ENCODE measurements at regions not wholly inside any gene's neighbourhood (a gene's known extent, or its start where the extent isn't known, plus 50 kb on each side); places are given as distances from the start of the nearest gene placed in this dataset.

DNA sequence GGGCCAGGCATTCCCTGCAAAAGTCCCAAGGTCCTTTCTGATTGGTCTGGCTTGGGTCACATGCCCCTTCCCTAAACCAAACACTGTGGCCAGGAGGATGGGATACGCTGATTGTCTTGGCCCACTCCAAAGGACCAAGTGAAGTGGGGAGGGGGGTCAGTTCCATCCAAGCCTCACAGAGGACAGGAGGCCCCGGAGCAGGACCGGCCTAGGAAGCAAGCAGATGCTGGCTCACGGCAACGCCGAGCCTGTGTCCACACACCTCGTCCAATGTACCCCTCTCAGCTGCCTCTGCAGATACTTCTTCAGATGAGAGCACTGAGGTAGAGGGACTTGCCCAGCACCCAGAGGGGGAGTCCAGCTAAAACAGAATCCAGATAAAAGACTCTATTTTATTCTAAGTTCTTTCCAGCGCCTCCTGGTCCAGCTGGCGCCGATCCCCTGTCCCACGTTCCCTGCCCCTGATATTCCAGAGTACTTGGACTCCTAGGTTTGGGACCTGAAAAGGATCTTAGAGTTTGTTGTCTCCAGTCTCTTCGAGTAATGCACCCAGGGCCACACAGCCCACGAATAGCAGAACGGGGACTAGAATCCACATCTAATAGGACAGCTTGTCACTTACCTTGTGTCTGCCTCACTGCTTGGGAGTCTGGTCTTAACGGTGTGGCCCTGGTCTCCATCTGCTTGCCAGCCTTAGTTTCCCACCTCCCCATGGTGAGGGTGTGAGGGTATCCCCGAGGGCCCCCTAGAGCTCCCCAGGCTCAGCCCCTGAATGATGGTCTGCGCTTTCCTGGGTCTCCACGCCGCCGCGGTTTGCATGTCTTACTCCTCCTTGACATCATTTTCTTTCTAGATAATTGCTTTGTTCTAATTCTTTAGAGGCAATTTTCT lies 72.4 kb upstream of the UNC5A start:
- no peak for TF ChIP-seq EZH2phosphoT487 (IDR thresholded peaks at IDR 0.05)
- TF ChIP-seq, protein P1, sequence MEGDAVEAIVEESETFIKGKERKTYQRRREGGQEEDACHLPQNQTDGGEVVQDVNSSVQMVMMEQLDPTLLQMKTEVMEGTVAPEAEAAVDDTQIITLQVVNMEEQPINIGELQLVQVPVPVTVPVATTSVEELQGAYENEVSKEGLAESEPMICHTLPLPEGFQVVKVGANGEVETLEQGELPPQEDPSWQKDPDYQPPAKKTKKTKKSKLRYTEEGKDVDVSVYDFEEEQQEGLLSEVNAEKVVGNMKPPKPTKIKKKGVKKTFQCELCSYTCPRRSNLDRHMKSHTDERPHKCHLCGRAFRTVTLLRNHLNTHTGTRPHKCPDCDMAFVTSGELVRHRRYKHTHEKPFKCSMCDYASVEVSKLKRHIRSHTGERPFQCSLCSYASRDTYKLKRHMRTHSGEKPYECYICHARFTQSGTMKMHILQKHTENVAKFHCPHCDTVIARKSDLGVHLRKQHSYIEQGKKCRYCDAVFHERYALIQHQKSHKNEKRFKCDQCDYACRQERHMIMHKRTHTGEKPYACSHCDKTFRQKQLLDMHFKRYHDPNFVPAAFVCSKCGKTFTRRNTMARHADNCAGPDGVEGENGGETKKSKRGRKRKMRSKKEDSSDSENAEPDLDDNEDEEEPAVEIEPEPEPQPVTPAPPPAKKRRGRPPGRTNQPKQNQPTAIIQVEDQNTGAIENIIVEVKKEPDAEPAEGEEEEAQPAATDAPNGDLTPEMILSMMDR (IDR thresholded peaks at IDR 0.05) = no peak
- TF ChIP-seq EZH2 (IDR thresholded peaks at IDR 0.05) = no peak
